Activated CD8-positive, alpha-beta memory T cell treated with anti-CD3 and anti-CD28 coated beads, Interleukin-2, amount 10 ng/mL, durations not matched to agents 7 days and 5 days (primary cell): ENCODE measurements at regions not wholly inside any gene's neighbourhood (a gene's known extent, or its start where the extent isn't known, plus 50 kb on each side); places are given as distances from the start of the nearest gene placed in this dataset.

Experiments
- ATAC-seq: fragments of 150-1000 bp; cut with Tn5 transposase; one replicate; pipeline ENCODE4 v1.10.0; 2021; ENCODE audit warnings: moderate library complexity
- CTCF ChIA-PET: fragments of 350-600 bp; sonication (Branson Sonifier 250); formaldehyde crosslinking; loops from one replicate; lab custom pipeline; 2021; ENCODE audit warnings: antibody characterized with exemption; lab: Charles Lee
- DNase-seq: peaks from one replicate; pipeline ENCODE4 v3.0.0-alpha.2; 2020
- H3K27ac Mint-ChIP-seq: one replicate; pipeline ENCODE4 v1.8.0; 2021; ENCODE audit warnings: mild to moderate bottlenecking, mixed read lengths
- H3K27me3 Mint-ChIP-seq: one replicate; pipeline ENCODE4 v1.8.0; 2021; ENCODE audit warnings: mixed read lengths
- H3K36me3 Mint-ChIP-seq: one replicate; pipeline ENCODE4 v1.8.0; 2021; ENCODE audit warnings: mild to moderate bottlenecking, mixed read lengths
- H3K4me1 Mint-ChIP-seq: one replicate; pipeline ENCODE4 v1.8.0; 2021; ENCODE audit warnings: mixed read lengths
- H3K4me3 Mint-ChIP-seq: one replicate; pipeline ENCODE4 v1.8.0; 2021; ENCODE audit warnings: mild to moderate bottlenecking, moderate library complexity, mixed read lengths
- H3K9me3 Mint-ChIP-seq: one replicate; pipeline ENCODE4 v1.8.0; 2022; ENCODE audit warnings: low read depth, mixed read lengths

DNA sequence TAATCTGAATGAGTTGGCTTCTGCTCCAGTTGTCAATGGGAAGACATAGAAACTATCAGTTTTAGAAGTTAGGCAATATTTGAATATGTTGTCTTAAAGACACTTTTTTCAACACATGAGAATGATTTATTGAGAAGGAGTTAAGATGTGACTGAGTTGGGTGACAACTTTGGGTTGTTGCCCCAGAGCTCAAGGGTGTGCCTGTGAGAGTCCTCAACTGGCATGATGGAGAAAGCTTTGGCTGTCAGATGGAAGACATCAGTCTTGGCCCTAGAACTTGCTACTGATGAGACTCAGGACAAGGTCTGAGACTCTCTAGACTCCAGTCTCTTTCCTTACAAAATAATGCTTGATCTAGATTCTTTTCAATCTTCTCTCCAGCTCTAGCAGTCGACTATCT is 69.0 kb upstream of the CTAGE1 start:
- Mint-ChIP-seq H3K4me3 (no peak overlapping the region), H3K9me3 (no peaks in the 10 kb centered on the region), H3K27me3 (no peaks in the 10 kb centered on the region), H3K4me1 (no peaks in the 10 kb centered on the region), H3K27ac (no peak overlapping the region), H3K36me3 (no peaks in the 10 kb centered on the region)
- DNase-seq (no peak), ATAC-seq (no peak)
- CTCF ChIA-PET: no interaction called here

DNA sequence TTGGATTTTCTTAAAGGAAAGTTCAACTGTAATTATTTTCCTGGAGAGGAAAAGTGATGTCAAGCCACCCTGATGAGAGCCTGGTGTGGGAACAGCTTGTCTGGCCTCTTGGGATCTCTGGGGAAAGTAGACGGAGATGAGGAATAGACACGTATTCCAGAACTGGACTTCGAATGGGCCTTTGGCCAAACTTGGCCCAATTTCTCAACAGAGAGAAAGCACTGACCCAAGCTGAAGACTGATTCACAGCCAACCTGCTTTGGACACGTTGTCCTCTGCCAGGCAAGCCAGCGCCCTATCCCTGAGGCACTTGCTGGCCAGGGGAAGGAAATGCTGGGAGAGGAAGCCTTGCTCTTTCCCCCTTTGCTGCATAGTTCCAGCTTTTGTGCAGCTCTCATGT is 70.8 kb upstream of the CTAGE1 start:
- Mint-ChIP-seq H3K27ac (no peak overlapping the region), H3K9me3 (no peaks in the 10 kb centered on the region), H3K27me3 (no peaks in the 10 kb centered on the region), H3K4me1 (no peaks in the 10 kb centered on the region), H3K4me3 (no peak overlapping the region), H3K36me3 (no peaks in the 10 kb centered on the region)
- ATAC-seq (no peak), DNase-seq (no peak)
- CTCF ChIA-PET: no interaction called here

DNA sequence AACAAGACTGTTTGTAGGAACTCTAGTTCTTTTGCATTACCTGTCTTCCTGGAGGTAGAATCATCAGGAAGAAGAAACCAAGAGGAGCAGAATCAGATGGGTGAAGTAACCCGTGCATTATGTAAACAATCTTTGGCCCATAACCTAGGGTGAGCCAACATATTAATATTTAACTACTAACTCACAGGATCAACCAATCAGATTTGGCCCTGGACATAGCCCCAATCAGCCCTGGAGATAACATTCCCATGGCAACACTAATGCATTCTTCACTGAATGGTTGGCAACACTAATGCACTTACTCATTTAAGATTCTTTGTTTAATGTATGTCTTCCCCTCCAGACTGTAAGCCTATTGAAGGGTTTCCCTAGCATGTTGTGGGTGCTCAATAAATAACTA is 72.0 kb upstream of the CTAGE1 start:
- no peaks in the 10 kb centered on the region for H3K36me3 Mint-ChIP-seq
- H3K4me1 Mint-ChIP-seq: no peaks in the 10 kb centered on the region
- H3K27ac Mint-ChIP-seq: no peak overlapping the region
- DNase-seq: no peak
- no peak for ATAC-seq
- H3K4me3 Mint-ChIP-seq: no peak overlapping the region
- H3K27me3 Mint-ChIP-seq: no peaks in the 10 kb centered on the region
- H3K9me3 Mint-ChIP-seq: no peaks in the 10 kb centered on the region
- CTCF ChIA-PET: no interaction called here

DNA sequence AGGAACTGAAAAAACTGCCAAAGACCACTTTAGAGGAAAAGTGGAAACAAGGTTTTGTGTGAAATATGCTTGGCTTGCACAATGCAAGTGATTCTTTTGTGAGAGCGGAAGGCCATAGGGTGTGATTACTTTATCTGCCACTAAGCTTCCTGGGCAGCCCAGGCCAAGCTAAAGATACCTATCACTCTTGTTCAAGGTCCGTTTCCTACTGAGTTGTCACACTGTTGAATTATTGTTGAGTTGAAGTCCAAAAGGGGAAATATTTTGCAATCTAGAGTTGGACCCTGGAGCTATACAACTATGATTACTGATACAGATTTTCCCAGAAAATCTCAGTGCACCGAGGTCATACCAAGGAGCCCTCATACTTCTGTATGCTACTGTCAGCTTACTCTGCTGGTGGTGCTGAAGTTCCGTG is 72.7 kb upstream of the CTAGE1 start:
- CTCF ChIA-PET: no interaction called here
- Mint-ChIP-seq H3K36me3 (no peaks in the 10 kb centered on the region), H3K4me1 (no peaks in the 10 kb centered on the region), H3K9me3 (no peaks in the 10 kb centered on the region), H3K27ac (no peak overlapping the region), H3K4me3 (no peak overlapping the region), H3K27me3 (no peaks in the 10 kb centered on the region)
- ATAC-seq: no peak
- no peak for DNase-seq

DNA sequence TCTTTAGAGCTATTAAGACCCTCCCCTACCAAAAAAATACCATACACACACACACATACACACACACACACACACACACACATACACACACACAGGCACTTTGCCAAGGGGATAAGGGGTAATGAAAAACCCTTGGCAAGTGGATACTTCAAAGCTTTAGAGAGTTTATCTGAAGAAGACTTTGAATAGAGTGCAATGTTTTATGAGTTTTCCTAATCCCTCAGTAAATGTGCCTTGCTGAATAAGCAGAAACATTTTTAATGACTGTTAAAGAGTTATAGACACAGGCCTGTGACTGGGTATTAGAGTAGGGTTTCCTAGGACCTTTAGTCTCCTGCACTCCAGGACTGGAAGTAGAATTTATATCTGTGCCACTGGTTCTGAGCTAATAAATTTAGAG is 75.5 kb upstream of the CTAGE1 start:
- H3K36me3 Mint-ChIP-seq: no peaks in the 10 kb centered on the region
- ATAC-seq (no peak), DNase-seq (no peak)
- H3K27ac Mint-ChIP-seq: no peak overlapping the region
- no peak overlapping the region for H3K4me3 Mint-ChIP-seq
- H3K9me3 Mint-ChIP-seq: no peaks in the 10 kb centered on the region
- H3K4me1 Mint-ChIP-seq: no peaks in the 10 kb centered on the region
- CTCF ChIA-PET: no interaction called here
- H3K27me3 Mint-ChIP-seq: no peaks in the 10 kb centered on the region

DNA sequence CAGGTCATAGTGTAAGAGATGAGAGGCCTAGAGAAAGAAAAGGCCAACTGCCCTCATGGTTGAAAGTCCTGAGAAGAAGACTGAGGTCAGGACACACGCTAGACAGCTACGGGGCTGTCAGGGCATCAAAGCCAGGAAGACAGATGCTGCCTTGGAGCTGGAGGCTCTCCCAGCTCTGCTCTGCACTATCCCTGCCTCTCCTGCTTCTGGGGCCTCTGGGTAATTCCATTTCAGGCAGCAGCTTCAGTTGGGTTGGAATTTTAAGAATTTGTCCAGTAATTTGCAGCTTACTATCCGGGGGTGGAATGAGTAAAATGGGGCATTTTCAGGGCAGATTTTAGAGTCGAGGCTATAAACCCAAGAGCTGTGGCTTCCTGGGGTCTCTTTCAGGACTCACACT is 76.2 kb upstream of the CTAGE1 start:
- no peak for DNase-seq
- Mint-ChIP-seq H3K27me3 (no peaks in the 10 kb centered on the region), H3K36me3 (no peaks in the 10 kb centered on the region), H3K4me1 (no peaks in the 10 kb centered on the region), H3K27ac (no peak overlapping the region), H3K4me3 (no peak overlapping the region), H3K9me3 (no peaks in the 10 kb centered on the region)
- ATAC-seq: no peak
- CTCF ChIA-PET: no interaction called here

DNA sequence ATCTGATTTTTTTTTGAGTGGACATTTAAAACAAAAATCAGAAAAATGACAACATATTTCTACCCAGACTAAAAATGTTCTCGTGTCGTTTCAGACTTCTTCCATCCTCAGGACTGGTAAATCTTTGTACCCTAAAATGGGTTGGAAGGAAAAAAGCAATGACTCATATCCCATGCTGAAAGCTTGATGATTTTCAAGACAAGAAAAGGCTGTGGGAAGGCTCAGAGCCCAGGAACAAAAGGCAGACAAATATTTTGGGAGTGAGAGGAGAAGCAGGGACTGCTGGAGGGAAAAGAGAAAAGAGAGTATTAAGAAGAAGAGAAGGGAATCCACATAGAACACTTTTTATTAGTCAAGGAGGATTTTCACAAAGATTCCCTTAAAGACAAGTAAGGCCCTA is 77.1 kb upstream of the CTAGE1 start:
- H3K4me3 Mint-ChIP-seq: no peak overlapping the region
- DNase-seq: no peak
- CTCF ChIA-PET: no interaction called here
- no peaks in the 10 kb centered on the region for H3K9me3 Mint-ChIP-seq
- H3K27ac Mint-ChIP-seq: no peak overlapping the region
- H3K36me3 Mint-ChIP-seq: no peaks in the 10 kb centered on the region
- no peaks in the 10 kb centered on the region for H3K27me3 Mint-ChIP-seq
- ATAC-seq: no peak
- no peaks in the 10 kb centered on the region for H3K4me1 Mint-ChIP-seq

DNA sequence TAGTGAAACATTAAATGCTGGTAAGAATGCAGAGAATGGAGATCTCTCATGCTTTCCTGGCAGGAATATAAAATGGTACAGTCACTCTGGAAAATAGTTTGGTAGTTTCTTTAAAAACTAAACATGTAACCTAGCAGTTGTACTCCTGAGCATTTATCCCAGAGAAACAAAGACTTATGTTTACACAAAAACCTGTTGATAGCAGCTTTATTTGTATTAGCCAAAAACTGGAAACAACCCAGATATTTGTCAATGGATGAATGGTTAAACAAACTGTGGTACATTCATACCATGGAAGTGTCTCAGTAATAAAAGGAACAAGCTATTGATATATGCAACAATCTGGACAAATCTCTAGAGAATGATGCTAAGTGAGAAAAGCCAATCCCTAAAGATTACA is 81.7 kb upstream of the CTAGE1 start:
- ATAC-seq (no peak), DNase-seq (no peak)
- no peaks in the 10 kb centered on the region for H3K9me3 Mint-ChIP-seq
- H3K4me3 Mint-ChIP-seq: no peak overlapping the region
- CTCF ChIA-PET: no interaction called here
- no peaks in the 10 kb centered on the region for H3K4me1 Mint-ChIP-seq
- H3K27ac Mint-ChIP-seq: no peak overlapping the region
- no peaks in the 10 kb centered on the region for H3K27me3 Mint-ChIP-seq
- no peaks in the 10 kb centered on the region for H3K36me3 Mint-ChIP-seq

DNA sequence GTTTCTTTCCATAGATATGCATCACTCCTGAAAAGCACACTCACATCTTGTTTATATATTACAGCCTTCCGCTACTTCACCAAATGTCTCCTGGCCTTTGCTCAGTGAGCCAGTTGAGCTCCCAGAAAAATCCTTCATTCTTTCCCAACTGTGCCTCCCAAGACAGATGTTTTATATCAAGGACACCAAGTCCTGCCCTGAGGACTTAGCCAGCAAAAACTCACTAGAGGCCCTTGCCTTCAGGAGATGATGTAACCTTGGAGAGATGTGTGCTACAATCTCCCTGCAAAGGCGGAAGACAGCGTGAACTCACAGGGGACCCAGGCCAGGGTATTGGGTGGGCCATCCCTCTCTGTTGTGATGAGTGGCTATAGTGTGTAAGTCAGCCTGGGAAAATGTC is 86.1 kb upstream of the CTAGE1 start:
- Mint-ChIP-seq H3K4me3 (no peak overlapping the region), H3K27ac (no peak overlapping the region), H3K9me3 (no peaks in the 10 kb centered on the region), H3K27me3 (no peaks in the 10 kb centered on the region), H3K36me3 (no peaks in the 10 kb centered on the region), H3K4me1 (no peaks in the 10 kb centered on the region)
- ATAC-seq (no peak), DNase-seq (no peak)
- CTCF ChIA-PET: no interaction called here

DNA sequence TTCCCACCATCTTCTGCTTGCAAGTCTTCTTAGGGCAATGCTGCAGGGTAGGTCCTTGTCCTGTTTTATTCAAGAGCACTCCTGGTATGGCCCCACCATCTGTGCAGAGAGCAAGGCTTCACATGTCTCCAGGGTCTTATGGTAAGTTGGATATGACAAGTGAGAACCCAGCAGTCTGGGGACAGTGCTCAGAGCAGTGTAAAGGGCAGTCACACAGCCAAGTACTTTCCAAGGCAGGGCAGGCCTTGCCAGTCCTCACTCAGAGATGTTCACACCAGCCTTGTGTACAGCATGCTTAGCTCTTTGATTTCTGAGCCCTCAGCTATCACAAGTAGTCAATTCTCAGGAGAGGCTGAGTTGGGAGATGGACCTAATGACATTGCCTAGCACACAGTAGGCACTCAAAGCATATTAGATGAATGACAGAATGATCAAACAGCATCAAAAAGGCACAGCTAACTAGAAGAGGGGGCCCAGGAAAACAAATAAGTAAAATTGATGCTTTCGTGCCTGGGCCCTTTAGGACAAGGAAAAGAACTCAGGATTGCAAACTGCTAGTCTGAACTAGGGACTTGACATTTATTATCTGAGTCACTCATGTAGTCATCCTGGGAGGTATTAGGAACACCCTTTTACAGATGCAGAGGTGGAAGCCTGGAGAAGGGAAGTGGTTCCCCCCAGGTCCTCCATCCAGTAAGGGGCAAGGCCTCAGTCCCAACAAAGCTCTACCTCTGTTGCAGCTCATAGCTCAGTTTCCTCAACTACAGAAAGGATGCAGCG is 86.7 kb upstream of the CTAGE1 start:
- Mint-ChIP-seq H3K36me3 (no peaks in the 10 kb centered on the region), H3K9me3 (no peaks in the 10 kb centered on the region), H3K4me1 (no peaks in the 10 kb centered on the region), H3K4me3 (no peak overlapping the region), H3K27ac (no peak overlapping the region), H3K27me3 (no peaks in the 10 kb centered on the region)
- no peak for DNase-seq
- CTCF ChIA-PET: no interaction called here
- no peak for ATAC-seq

DNA sequence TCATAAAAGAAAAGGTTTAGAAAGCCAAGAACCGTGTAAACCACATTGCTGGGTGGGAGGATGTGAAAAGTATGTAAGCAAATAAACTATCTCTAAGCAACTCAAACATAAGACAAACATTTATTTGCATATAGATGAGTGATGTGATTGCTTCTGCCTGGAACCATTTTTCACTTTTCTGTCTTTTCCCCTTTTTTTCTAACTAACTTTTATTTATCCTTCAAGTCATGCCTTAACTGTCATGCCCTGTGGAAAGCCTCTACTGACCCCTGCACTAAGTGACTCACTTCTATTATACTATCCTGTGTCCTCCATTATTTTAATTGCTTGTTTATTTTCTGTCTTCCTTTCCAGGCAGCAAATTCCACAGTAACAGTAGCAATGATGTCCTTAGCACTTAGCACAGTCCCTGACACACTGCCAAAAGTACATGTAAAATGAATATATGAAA is 87.5 kb upstream of the CTAGE1 start:
- DNase-seq (no peak), ATAC-seq (no peak)
- H3K36me3 Mint-ChIP-seq: no peaks in the 10 kb centered on the region
- CTCF ChIA-PET: no interaction called here
- H3K4me1 Mint-ChIP-seq: no peaks in the 10 kb centered on the region
- no peaks in the 10 kb centered on the region for H3K27me3 Mint-ChIP-seq
- no peak overlapping the region for H3K27ac Mint-ChIP-seq
- H3K9me3 Mint-ChIP-seq: no peaks in the 10 kb centered on the region
- H3K4me3 Mint-ChIP-seq: no peak overlapping the region

DNA sequence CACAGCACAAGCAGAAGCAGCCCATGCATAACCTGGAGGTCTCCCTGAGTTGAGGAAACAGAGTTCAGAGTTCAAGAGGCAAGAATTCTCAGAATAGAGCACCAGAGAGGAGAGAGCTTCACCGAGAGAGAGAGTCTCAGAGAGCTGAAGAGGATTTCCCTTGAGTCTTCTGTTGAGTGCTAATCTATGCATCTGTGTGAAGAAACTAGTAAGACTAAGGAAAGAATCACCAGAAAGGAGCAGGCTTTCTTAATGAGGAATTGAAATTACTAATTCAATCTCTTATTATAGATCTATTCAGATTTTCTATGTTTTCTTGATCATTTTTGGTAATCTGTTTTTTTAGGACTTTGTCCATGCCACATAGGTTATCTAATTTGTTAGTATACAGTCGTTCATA is 89.3 kb upstream of the CTAGE1 start:
- DNase-seq (no peak), ATAC-seq (no peak)
- Mint-ChIP-seq H3K4me3 (no peak overlapping the region), H3K27ac (no peak overlapping the region), H3K27me3 (no peaks in the 10 kb centered on the region), H3K9me3 (no peaks in the 10 kb centered on the region), H3K4me1 (no peaks in the 10 kb centered on the region), H3K36me3 (no peaks in the 10 kb centered on the region)
- CTCF ChIA-PET: no interaction called here

DNA sequence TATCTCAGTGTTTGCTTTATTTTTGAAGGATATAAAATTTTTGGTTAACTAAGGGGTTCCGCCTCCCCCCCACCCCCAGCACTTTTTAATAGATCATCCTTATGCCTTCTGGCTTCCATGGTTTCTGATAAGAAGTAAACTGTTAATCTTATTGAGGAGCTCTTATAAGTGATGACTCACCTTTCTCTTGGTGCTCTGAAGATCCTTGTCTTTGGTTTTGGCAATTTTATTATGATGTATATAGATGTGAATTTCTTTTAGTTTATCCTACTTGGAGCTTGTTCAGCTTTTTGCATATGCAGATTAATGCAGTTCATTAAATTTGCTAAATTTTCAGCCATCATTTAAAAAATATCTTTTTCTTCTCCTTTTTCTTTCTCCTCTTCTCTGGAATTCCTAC is 91.7 kb upstream of the CTAGE1 start:
- no peak overlapping the region for H3K27ac Mint-ChIP-seq
- H3K27me3 Mint-ChIP-seq: no peaks in the 10 kb centered on the region
- H3K4me3 Mint-ChIP-seq: no peak overlapping the region
- H3K36me3 Mint-ChIP-seq: no peaks in the 10 kb centered on the region
- no peak for DNase-seq
- ATAC-seq: no peak
- no peaks in the 10 kb centered on the region for H3K9me3 Mint-ChIP-seq
- H3K4me1 Mint-ChIP-seq: no peaks in the 10 kb centered on the region
- CTCF ChIA-PET: no interaction called here

DNA sequence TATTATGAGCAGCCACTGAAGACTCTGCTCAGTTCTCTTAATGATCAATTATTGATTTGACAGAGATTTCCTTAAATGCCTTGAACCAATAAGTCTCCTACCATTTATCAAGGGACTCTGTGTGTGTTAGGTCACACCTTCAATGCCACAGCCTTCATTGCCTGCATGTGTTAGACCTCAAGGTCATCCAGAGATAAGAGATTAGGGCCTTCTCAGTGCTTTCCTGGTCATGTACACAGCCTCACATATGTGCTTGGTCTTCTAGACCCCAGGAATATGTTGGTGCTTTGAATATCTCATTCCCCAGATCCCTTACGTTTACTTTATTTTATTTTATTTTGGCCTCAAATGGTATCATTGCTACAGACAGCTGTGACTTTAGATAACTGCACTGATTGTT is 93.0 kb upstream of the CTAGE1 start:
- Mint-ChIP-seq H3K9me3 (no peaks in the 10 kb centered on the region), H3K4me1 (no peaks in the 10 kb centered on the region), H3K27me3 (no peaks in the 10 kb centered on the region), H3K36me3 (no peaks in the 10 kb centered on the region), H3K27ac (no peak overlapping the region), H3K4me3 (no peak overlapping the region)
- ATAC-seq: no peak
- CTCF ChIA-PET: no interaction called here
- DNase-seq: no peak
